GM19238 (cell line): ENCODE measurements at regions not wholly inside any gene's neighbourhood (a gene's known extent, or its start where the extent isn't known, plus 50 kb on each side); places are given as distances from the start of the nearest gene placed in this dataset.
A peak's percentile ranks its signal among the peaks of the same experiment; 100 is the strongest.

Experiments used
- DNase-seq: peaks from one replicate; pipeline ENCODE4 v3.0.0; 2011; ENCODE audit warnings: low spot score; ENCODE audit not compliant: insufficient read length

DNA sequence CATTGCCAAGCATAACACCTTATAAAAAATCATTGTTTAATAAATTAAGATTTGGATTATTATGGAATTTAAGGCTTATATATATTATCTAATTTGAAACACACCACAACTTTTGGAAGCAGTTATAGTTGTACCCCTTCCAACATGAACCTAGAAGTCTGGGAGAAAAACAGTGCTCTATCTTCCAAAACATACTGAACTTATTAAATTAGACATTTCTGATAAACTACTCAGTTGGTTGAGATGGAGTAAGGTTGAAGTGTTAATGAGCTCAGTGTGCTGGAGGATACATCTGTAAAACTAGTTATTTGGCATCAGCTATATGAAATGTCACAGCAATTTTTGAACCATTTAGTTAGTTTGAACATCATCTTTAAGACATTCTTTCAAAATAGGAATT is 227.4 kb downstream of the ALX1 start:
- DNase-seq: no peak

DNA sequence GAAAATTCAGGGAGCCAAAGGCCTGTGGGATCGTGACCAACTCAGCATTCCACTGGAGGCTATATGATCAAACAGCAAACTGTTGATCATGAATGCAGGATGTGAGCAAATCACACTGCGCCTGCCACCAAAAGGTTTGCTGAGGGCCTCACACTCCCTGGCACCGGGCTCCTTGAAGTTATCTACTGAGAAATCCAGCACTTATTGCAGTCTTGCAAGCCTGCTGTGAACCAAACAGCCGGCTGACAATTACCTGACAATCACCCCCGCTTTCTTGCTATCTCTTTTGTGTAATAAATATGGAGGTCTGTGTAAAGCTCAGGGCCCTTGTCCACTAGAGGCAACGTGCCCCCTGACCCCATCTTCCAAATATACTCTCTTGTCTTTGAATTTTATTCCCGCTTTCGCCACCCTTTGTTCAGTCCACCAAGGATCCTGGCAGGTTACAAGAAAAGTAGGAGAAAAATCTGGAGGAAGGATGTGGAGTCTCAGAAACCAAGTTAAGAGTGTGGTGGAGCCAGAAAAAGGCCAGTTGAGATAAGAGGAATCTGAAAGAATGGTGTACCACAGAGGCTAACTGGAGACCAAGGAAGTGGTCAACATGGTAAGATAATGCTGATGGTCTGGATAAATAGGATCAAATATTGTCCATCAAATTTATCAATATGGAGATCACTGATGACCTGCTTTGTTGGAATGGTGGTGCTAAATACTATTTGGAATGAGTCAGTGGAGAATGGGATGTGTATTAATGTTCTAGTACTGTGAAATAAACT is 229.2 kb downstream of the ALX1 start:
- no peak for DNase-seq

DNA sequence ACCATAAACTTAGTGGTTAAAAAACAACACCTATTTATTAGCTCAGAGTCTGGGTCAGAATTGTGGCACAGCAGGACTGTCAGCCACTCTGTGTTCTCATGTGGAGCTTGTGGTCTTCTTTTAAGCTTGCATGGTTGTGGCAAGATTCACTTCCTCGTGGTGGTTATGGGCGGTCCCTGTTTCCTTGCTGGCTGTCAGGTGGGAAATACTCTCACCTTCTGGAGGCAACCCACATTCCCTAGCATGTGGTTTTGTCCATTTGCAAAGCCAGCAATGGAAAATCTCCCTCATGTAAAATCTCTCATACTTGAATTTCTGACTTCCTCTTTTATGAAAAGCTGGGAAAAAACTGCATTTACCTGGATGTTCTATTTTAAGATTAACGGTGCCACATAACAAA is 229.8 kb downstream of the ALX1 start:
- DNase-seq: no peak

DNA sequence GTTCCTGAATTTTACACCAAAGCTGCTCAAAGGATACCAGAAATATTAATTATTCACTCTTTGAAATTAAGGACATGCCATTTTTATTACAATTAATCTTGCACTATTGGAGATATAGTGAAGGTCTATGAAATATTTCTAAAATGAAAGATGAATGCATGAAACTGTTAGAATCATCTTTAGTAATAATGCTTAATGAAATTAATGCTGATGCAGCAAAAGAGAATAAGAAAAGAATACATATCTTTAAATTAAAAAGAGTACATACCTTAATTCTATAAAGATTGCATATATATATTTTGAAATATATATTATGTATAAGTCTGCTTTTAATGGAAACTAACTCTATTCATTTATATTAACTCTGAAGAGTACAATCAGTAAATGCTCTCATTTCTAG is 236.0 kb downstream of the ALX1 start:
- no peak for DNase-seq

DNA sequence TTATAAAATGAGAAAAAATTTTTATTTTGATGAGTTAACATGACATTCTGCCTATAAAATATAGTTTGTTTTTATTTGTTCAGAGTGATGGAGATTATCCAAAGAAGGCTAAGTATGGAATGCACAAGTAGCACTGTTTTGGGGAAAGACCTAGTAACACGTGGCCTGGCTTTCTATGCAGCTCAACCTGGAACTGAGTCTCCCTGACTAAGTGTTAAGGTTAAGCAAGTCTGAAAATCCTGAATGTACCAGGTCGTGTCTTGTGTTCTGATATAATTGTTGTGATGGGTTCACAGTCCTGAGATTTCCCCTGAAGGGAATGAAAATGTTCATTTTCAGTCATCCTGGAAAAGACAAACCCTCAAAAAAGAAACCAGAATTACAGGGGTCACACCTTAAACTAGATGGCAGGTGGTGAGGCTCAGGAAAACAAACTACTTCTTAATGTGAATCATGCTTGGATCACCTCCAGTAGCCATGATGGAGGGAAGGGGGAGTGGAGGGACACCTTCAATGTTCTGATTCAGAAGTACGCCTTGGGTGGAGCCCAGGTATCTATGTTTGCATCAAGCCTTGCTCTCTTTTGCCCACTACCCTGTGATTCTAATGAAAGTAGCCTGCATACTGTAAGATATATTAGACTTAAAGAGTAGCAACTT is 236.8 kb downstream of the ALX1 start:
- no peak for DNase-seq

DNA sequence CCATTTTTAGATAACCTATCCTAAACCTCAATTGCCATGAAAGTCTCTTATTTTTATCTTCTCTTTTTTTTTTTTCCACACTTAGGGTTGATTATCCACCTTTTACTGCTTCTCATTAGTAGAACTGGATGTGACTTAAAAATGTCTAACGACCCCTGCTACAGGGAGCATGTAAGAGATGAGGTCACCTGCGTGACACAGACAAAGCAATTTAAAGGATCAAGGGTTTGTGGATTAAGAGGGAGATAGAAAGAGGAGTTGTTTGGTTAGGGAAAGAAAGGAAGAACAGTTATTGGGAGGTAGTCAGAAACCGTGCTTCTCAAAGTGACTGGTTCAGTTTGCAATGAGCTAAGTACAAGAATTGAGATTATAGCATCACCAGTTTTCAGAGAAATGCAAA is 239.1 kb downstream of the ALX1 start:
- no peak for DNase-seq

DNA sequence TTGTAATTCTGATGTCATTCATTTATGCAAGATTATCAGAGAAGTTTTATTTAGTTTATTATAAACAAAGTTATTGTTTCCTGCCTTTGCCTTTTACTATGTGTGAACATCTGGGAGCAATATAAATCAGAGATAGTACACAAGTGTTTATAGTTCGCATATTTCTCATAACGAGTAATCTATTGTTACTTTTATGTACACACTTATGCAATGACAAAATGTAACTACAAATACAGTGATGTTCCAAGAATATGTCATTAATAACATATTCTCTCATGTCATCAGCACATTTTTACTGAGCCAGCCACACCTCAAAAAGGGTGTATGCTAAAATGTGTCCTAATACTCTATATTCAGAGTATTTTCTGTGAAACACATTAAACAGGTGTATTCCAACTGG is 243.2 kb downstream of the ALX1 start:
- no peak for DNase-seq

DNA sequence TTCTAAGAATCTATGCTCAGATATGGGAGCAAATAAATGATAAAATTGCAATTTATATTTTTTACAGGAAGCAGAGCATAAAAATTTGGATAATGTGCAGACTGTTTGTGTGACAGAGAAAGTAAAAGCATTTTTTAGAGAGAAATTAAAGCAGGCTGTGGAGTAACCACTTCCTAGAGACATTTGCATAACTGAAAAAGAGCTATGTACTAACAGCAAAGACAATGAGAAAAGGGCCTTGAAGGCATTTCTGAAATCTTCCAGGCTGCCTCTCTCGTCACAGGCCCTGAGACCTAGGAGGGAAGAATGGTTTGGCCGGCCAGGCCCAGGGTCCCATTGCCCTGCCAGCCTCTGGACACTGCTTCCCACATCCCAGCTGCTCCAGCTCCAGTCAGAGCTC is 247.2 kb downstream of the ALX1 start:
- no peak for DNase-seq

DNA sequence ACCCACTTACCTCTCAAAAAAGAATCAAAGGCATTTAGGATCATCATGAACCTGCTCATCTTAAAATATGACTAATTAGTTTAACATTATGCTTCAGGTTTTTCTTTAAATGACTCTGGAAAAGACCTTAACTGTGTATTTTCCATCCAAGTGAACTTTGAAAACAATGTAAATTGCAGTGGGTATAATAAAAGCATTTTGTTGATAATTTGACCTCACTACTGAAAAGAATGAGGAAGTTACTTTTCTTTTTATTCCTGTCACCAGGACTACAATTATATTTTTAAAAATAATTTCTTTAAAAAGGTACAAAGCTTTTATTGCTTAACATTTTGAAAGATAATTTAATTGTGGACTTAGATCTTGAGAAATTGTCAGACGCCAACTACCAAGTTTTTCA is 249.9 kb downstream of the ALX1 start:
- DNase-seq: no peak

DNA sequence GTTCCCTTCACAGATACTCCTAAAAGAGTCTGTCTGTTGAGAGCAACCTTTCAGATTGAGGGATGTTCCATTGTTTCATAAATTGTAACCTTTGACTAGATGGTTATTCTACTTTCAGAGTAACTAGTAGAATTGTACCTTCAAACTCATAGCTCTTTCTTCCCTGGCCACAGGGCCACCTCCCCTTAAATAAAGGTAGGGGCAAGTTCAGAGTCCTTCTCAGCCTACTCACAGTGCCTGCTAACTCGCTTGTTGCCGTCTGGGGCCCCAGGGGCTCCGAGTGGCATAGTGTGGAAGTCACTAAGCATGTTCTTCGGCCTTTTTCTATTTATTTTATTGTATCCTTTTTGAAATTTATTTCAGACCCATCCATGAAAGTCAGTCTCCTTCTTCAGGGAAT is 250.4 kb downstream of the ALX1 start:
- no peak for DNase-seq

DNA sequence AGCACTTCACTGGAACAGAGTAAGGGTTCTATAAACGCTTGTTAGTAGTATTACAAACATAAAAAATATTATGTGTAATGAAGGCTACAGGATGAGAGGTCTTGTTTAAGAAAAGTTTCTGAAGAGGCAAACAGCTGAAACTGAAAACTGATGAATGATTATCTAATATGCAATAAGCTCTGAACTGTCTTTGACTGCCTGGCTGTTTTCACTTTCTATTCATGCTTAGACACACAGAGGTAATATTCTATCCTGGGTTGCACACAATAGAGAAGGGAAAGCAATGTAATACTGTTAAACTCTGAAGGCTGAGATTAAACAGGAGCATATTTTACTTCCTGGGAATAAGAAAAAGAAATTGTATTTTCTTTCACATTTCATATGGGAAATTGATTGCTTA is 251.3 kb downstream of the ALX1 start:
- peak; percentile 10 for DNase-seq

DNA sequence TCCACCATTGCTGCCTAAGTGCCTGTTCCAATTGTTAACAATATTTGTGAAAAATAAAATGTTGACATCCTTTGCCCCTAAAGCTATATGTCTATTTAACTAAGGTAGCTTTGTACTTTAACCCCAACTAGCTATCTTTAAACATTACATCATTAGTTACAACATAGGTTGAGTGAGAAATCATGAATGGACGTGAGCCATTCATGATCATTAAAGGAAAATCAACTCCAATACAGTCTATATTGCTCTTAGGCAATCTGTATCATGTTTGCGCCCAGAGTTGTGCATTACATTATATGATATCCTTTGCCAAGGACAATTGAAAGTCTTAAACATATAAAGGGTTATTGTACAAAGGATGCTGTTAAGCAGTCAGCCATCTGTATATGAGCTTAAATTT is 269.6 kb downstream of the ALX1 start:
- DNase-seq: no peak

DNA sequence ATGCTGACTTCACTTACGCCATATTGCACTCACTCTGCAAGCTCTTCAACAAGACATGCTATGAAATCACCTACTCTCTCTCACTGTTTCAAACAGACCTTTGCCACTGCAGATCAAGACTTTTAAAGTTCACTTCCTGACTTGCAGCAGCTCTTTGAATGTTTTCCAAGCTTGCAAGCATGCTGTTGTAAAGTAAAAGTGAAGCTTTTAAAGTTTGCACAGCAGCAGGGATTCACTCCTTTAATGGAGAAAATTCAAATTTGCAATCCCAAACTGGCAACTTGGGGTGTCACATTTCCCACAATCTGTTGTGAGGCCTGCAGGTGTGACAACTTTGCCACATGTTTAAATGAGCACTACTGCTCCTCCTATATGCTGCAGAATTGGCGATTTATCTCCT is 270.9 kb downstream of the ALX1 start:
- no peak for DNase-seq

DNA sequence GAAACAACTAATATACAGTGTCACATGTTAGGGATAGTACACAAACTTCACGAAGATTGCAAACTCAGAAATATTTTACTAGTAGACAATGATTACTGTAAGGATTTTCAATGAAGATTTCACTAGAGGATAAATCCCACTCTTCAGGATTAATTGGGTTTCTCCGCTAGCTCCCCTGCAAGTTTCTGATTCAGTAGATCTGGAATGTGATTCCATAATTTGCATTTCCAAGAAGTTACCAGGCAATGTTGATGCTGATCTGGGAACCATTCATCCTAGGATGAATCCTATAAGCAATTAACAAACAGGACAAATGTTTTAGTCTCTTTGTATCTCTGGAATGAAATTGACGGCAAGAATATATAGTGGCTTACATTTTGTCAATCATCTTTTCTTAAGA is 272.4 kb downstream of the ALX1 start:
- no peak for DNase-seq

DNA sequence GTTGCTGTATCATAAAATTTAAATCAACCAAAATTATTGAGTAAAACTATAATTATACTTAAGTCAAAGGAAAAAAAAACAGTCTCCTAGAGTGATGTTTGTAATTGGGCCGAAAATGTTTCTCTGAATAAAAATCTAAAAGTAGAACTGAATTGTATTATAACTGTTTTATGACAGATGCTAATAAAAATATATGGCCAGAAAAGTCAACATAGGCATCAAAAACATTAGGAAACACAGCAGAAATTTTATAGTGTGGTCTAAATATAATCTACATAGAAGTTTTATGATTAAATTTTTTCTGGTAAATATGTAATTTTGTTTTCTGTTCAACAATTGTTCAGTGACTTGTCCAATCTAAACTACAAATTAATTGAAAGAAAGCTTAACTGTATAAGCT is 277.8 kb downstream of the ALX1 start:
- DNase-seq: no peak

DNA sequence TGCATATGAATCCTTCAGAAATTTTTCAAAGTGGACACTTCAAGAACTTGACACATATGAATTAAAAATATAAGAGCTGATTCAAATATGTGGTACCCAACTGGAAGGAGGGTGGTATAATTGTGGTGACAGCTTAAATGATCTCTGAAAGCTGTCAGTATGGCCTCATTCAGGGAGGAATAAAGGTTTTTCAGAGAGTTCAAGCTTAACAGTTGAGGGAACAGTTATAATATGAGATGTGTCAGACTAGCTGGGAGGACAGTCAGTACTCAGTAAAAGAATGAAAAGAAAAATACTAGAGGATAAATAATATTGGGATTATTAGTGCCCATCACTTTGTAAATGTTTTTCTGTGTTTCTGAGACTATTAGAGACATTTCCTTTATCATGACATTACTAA is 277.5 kb downstream of the RASSF9 start:
- no peak for DNase-seq

DNA sequence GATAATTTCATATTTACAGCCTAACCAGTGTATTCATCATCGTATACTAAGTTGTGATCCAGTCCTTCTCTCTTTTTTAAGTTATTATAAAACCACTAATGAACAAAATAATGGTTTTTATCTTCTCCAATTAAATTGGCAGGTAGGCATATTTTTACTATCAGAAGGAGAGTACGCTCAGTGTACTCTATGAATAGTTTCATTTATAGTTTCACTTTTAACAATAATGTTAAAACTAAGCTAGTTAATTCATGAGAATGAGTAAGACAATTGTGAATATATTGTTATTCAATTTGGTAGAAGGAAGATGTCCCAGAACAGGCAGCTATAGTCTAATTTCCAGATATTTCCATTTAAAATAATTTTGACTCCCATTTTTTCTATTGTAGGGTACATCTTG is 277.1 kb downstream of the RASSF9 start:
- no peak for DNase-seq

DNA sequence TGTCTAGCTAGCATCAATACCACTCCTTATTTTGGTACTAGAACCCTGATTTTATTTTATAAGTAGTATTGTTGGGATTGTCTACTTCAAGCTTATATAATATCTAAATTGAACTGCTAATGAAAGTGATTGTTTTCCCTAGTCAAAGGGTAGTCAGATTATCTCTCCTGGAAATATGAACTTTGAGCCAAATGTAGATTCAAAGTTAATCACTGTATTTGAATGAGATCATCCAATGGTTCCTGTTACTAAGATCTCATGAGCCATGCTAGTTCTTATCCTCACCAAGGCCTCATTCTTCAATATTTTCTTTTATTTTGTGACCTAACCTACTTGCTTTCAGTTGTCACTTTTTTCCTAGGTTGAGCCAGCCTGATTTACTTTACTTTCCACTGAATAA is 276.7 kb downstream of the RASSF9 start:
- no peak for DNase-seq

DNA sequence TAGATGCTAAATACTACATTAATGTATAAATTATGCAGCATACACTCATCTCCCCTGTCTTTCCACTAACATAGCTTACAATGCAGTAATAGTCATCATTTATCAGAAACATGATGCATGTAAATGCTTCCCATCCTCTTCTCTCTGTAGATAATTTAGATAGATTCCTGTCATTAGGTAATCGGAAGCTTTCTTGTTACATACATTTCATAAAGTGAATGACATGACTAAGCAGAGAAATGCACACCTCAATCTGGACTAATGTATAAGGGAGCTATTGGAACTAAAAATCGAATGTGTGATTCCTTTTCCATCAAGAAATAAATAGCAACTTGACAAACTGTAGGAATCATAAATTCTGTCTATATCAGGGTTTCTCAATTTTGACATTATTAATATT is 273.4 kb downstream of the RASSF9 start:
- no peak for DNase-seq

DNA sequence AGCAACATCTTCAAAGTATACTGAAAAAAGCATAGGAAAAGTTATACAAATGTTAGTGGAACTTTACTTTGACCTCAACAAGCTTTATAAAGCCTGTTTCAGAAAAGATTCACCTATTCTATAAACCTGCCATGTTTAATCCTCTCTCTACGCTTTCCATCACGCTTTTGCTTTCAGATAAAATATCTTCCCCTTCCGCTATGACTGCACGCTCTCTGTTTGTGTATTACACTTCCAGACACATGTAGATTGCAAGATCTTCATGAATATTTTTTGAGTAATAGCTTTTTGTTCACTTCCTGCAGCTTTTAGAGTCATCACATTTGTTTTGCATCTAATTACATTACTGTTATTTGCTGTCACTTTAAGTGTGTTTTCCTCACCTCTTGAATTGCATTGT is 271.4 kb downstream of the RASSF9 start:
- no peak for DNase-seq

DNA sequence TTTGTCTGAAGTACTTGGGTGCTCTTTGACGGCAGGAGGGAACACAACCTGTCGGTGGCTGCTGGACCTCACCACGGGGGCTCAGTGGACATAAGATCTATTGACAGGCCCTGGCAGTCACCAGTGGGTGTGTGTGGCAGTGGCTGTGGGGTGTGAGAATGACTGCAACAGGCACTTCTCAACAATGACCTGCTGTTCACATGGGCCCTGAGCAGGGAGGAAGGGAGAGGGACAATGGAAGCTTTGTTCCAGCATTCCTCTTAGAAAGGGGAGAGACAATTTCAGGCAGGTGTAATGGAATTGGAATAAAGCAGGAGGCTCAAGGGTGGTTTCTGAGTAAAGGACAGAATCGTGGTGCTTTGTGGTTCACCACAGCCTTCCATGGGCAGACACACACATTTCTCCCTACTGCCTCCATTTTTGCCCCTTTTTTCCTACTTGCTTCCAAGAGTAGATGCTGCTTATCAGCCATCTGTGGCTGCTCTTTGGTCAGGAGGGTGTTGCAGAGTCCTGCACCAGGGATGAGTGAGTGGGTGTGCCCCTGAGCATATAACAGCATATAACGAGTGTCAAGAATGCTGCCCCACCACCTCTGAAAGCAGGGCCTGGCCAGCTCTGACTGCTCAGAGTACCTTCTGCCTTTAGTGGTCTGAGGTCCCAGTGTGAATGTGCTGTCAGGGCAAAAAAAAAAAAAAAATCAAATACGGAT is 267.7 kb downstream of the RASSF9 start:
- DNase-seq: no peak

DNA sequence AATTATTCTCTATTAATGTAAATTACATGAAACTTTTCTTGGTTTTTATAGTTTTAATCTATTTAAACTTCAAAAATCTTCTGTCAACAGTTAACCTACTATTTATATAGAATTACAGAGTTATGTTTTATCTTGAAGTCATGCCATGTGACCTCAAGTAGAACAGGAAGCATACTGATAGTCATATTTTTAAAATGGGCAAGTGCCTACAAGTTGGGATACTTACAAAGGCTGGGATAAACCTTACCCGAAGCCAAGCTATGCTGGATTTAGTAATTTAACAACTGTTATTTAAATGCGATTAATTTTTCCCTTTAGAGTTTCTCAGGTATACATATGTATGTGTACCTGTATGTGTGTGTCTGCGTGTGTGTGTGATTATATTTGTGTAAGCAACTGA is 266.9 kb downstream of the RASSF9 start:
- DNase-seq: no peak

DNA sequence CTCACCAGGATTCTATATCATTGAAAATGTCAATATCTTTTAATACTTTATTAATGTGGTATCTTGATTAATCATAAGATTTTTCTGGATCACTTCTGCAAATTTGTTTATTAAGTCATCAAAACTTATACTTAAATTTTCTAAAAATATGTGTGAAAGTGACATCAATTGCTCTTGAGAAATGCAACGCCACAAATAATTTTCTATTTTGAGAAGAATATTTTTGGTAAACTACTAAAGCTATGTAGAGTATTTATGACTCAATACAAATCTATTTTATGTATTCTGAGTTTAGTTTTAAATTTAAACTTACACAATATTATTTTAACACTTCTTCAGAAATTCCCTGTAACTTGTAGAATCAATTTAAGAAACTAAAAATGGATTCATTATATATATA is 263.3 kb downstream of the RASSF9 start:
- DNase-seq: no peak
